Activated naive CD8-positive, alpha-beta T cell treated with anti-CD3 and anti-CD28 coated beads for 36 hours (primary cell): ENCODE measurements at regions not wholly inside any gene's neighbourhood (a gene's known extent, or its start where the extent isn't known, plus 50 kb on each side); places are given as distances from the start of the nearest gene placed in this dataset.

ENCODE experiments used
- DNase-seq: peaks from one replicate; pipeline ENCODE4 v3.0.0; 2021
- H3K27ac Mint-ChIP-seq: one replicate; pipeline ENCODE4 v1.8.0; 2022; ENCODE audit warnings: mild to moderate bottlenecking, moderate library complexity, mixed read lengths
- H3K27me3 Mint-ChIP-seq: one replicate; pipeline ENCODE4 v1.8.0; 2022; ENCODE audit warnings: mild to moderate bottlenecking, mixed read lengths
- H3K36me3 Mint-ChIP-seq: one replicate; pipeline ENCODE4 v1.8.0; 2021; ENCODE audit warnings: mild to moderate bottlenecking, mixed read lengths
- H3K4me1 Mint-ChIP-seq: one replicate; pipeline ENCODE4 v1.8.0; 2021; ENCODE audit warnings: mixed read lengths
- H3K4me3 Mint-ChIP-seq: one replicate; pipeline ENCODE4 v1.8.0; 2022; ENCODE audit warnings: mild to moderate bottlenecking, moderate library complexity, mixed read lengths
- H3K9me3 Mint-ChIP-seq: one replicate; pipeline ENCODE4 v1.8.0; 2022; ENCODE audit warnings: mixed read lengths

DNA sequence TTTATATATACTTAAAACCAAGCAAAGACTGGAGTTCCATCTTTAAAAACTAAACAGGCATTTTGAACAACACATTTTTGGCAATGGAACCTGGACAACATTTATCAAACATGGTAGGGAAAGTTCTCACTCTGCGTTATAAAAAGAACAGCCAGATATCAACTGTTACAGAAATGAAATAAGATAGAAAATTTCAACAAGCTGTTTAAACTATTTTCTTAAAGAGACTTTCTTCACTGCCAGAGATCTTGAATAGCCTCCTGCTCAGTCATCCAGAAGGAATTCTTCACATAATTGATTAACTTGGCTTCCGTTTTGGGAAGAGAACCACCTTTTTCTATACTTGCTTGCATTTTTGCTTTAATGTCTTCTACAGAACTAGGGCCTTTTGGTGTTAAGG, 166.0 kb upstream of the PIK3C3 start:
- H3K9me3 Mint-ChIP-seq, result no peaks in the 10 kb centered on the region
- no peak overlapping the region for H3K27ac Mint-ChIP-seq
- H3K27me3 Mint-ChIP-seq, result peaks cover 2% of the 10 kb centered on the region
- no peak for DNase-seq
- no peaks in the 10 kb centered on the region for H3K4me1 Mint-ChIP-seq
- H3K36me3 Mint-ChIP-seq, result no peaks in the 10 kb centered on the region
- no peak overlapping the region for H3K4me3 Mint-ChIP-seq

DNA sequence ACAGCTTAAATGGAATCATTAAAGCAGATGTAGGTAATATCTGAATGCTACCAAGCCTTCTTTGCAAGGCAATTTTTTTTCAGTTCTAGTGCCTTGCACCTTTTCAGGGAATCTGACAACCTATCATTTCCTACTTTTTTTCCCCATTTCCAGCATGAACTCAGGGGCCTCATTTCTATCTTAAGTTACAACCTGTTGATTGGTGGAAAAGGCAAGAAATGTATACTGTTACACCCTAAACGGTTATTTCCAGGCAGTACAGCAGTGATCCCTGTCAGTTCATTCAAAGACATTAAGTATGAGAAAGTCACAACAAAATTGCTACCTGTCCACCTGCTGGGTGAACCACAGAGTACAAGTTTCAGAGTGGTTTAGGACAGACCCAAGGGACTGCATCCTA, 171.2 kb upstream of the PIK3C3 start:
- peaks cover 2% of the 10 kb centered on the region for H3K27me3 Mint-ChIP-seq
- H3K4me1 Mint-ChIP-seq, result no peaks in the 10 kb centered on the region
- H3K27ac Mint-ChIP-seq, result no peak overlapping the region
- H3K4me3 Mint-ChIP-seq, result no peak overlapping the region
- no peak for DNase-seq
- no peaks in the 10 kb centered on the region for H3K9me3 Mint-ChIP-seq
- no peaks in the 10 kb centered on the region for H3K36me3 Mint-ChIP-seq

DNA sequence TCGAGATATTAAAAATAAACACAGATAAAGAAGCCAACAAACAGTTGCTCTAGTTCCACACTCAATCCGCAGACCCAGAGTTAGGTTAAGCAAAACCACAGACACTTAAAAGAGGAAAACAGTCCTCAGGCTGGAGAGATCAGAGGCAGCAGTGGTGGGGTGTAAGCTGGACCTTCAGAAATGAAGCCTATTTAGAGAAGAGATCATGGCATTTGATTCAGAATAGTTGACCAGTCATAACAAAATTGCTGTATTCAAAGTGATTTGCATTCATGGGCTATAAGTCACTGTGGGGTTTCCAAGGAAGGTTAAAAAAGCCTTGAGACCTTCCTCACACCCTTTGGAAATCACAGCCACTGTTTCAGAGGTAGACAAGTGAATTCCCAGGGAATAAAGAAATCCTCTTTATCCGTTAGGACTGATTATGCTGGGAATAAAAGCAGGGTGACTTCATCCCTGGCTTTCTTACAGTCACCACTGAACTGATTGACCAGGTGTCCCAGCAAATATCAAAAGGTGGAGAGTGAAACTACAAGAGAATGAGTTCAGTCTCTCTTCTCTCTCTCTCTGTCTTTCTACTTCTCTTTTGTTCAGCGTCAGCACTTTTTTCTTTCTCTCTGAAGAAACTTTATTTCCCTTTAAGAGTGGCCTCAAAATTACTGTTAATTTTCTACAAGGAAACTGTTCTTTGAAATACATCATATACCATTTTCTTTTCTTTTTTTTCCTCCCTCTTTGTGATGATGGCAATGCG, 171.8 kb upstream of the PIK3C3 start:
- peaks cover 2% of the 10 kb centered on the region for H3K27me3 Mint-ChIP-seq
- H3K9me3 Mint-ChIP-seq, result no peaks in the 10 kb centered on the region
- no peaks in the 10 kb centered on the region for H3K4me1 Mint-ChIP-seq
- H3K36me3 Mint-ChIP-seq, result no peaks in the 10 kb centered on the region
- no peak overlapping the region for H3K4me3 Mint-ChIP-seq
- DNase-seq, result no peak
- no peak overlapping the region for H3K27ac Mint-ChIP-seq

DNA sequence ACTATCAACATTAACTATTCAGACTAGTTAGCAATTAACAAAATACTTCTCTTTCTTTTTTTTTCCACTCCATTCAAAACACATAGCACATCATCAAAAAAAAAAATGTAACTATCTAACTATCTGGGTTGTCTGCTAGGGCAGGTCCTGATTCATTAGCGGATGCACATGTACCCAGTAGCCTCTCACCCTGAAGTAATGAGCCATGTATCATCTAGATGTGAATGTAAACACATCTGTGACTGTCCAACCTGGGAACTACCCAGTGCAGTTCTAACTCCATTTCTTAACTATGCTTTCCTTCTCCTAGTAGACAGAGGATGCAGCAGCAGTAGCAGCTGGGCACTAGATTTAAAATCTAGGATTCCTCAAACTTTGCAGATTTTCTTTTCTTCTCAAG, 183.1 kb upstream of the PIK3C3 start:
- Mint-ChIP-seq H3K27me3 (no peaks in the 10 kb centered on the region), H3K4me1 (no peaks in the 10 kb centered on the region), H3K27ac (no peak overlapping the region), H3K9me3 (peaks cover 2% of the 10 kb centered on the region), H3K36me3 (no peaks in the 10 kb centered on the region), H3K4me3 (no peak overlapping the region)
- DNase-seq, result no peak

DNA sequence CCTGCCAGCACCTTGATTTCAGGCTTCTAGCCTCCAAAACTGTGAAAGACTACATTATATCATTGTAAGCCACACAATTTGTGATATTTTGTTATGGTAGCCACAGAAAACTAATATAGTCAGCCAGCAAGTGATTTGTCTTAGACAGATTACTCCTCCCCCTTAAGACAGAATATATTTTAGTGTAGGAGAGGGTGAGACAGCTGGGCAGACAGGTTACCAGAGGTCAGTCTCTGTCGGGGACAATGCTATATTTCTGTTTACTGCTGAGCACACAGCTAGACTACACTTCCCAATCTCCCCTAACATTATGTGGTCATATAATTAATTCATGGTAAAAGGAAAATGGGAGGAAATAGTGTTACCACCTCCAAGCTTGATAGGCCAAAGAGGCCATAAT, 185.8 kb upstream of the PIK3C3 start:
- DNase-seq, result no peak
- Mint-ChIP-seq H3K36me3 (no peaks in the 10 kb centered on the region), H3K4me3 (no peak overlapping the region), H3K9me3 (no peaks in the 10 kb centered on the region), H3K4me1 (no peaks in the 10 kb centered on the region), H3K27me3 (peaks cover 1% of the 10 kb centered on the region), H3K27ac (no peak overlapping the region)

DNA sequence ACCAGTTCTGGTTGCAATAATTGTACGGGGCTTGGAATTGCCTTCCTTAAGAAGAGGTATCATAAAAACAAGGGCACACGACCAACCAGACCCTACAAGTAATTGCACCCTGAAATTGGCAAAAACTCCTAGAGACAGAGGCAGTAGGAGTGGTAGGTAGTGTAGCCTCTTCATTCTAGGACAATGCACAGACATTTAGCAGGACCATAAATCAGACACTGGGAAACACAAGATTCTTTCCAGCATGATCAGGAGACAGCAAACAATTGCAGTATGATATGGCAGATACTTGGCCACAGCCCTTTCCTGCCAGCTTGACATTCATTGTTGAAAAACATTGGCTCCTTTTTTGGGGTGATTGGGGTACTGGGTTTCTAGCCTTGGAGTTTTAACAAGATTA, 186.6 kb upstream of the PIK3C3 start:
- no peak overlapping the region for H3K4me3 Mint-ChIP-seq
- no peaks in the 10 kb centered on the region for H3K4me1 Mint-ChIP-seq
- no peaks in the 10 kb centered on the region for H3K9me3 Mint-ChIP-seq
- H3K36me3 Mint-ChIP-seq, result no peaks in the 10 kb centered on the region
- H3K27me3 Mint-ChIP-seq, result peaks cover 3% of the 10 kb centered on the region
- DNase-seq, result no peak
- no peak overlapping the region for H3K27ac Mint-ChIP-seq

DNA sequence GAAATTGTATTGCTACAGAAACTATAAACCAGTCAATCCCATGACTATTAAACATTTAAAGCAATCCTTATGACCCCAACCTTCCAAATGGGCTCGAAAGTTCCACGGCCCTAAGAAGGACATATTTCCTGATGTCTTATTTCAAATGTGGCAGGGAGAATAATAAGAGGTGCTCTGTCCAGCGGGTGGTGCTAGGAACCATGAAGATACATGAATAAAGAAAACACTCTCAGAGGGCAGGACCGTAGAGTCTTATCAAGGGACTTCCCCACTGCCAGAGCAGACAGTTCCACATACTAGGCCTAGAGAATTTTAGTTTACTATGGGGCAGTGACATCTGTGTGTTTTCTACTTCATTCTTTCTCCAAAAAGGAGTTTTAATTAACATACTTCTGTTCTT, 187.1 kb upstream of the PIK3C3 start:
- no peak for DNase-seq
- H3K4me3 Mint-ChIP-seq, result no peak overlapping the region
- no peak overlapping the region for H3K27ac Mint-ChIP-seq
- peaks cover 3% of the 10 kb centered on the region for H3K27me3 Mint-ChIP-seq
- no peaks in the 10 kb centered on the region for H3K9me3 Mint-ChIP-seq
- H3K4me1 Mint-ChIP-seq, result no peaks in the 10 kb centered on the region
- no peaks in the 10 kb centered on the region for H3K36me3 Mint-ChIP-seq

DNA sequence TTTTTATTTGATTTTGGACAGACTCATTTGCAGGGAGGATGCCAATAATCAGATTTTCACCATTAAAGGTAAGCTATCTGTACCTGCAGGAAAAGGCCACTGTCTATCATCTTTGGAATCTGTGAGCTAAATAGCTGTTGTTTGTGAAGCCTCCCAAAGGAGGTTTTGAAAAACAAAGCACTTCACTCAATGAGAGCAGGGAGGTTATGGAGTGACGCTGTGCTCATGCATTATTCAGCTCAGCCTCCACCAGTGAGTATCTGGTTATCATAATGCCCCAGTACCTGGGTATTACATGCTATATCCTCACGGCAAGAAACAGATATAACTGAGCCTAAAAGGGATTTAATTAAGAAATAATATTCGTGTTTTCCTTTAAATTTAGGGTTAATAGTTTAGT, 189.6 kb upstream of the PIK3C3 start:
- H3K4me1 Mint-ChIP-seq, result no peaks in the 10 kb centered on the region

DNA sequence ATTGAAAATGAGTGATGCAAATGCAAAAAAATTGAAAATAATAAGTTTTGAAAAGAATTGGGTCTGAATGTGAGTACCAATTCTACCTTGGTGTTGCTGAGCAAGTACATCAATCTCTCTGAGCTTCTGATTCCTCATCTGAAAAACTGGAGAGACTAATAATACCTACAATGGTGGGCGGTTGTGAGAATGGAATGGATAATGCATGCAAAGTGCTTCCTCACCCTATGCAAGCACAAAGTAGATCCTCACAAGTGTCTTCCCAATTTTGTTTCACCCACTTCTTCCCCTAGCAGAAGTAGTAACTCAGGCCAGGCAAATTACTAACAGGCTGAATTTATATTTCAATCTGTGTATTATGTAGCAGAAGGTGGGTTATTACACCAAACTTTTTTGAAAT, 191.7 kb upstream of the PIK3C3 start:
- Mint-ChIP-seq H3K36me3 (no peaks in the 10 kb centered on the region), H3K4me1 (no peaks in the 10 kb centered on the region), H3K4me3 (no peak overlapping the region), H3K27me3 (peaks cover 3% of the 10 kb centered on the region), H3K9me3 (no peaks in the 10 kb centered on the region), H3K27ac (no peak overlapping the region)
- no peak for DNase-seq

More for the DNA sequence above, 189.6 kb upstream of the PIK3C3 start:
- H3K4me3 Mint-ChIP-seq, result no peak overlapping the region
- H3K9me3 Mint-ChIP-seq, result no peaks in the 10 kb centered on the region
- no peaks in the 10 kb centered on the region for H3K36me3 Mint-ChIP-seq
- DNase-seq, result no peak
- H3K27ac Mint-ChIP-seq, result no peak overlapping the region
- H3K27me3 Mint-ChIP-seq, result peaks cover 3% of the 10 kb centered on the region

DNA sequence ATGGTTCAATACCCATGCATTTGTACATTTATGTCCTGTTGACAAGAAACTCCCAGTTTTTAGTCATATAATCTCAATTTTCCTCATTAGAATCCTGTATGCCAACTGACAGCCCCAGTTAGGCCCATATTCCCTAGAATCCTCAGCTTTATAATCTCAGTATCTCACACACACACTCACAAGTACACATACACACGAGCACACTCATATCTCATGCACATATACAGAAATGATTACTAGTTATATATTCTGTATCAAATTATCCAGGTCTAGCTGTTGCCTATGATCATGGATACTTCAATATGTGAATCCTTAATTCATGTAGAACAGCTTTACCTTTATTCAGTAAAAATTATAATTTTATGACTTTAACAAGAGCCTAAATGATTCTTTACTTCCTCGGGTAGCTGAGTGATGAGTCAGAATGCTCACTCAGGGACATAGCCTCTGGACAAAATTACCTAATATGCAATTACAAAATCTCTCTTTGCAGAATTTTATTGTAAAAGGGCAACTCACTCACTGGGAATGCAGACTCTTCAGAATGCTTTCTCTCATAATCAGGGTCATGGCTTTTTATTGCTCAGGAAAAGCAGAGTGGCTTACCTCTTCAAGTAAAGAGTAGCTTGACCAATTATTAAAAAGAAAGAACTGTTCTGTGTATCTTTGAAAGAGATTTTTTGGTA, 193.6 kb upstream of the PIK3C3 start:
- no peaks in the 10 kb centered on the region for H3K9me3 Mint-ChIP-seq
- no peak overlapping the region for H3K4me3 Mint-ChIP-seq
- H3K27me3 Mint-ChIP-seq, result peaks cover 3% of the 10 kb centered on the region
- no peaks in the 10 kb centered on the region for H3K4me1 Mint-ChIP-seq
- no peak overlapping the region for H3K27ac Mint-ChIP-seq
- H3K36me3 Mint-ChIP-seq, result no peaks in the 10 kb centered on the region
- DNase-seq, result no peak

DNA sequence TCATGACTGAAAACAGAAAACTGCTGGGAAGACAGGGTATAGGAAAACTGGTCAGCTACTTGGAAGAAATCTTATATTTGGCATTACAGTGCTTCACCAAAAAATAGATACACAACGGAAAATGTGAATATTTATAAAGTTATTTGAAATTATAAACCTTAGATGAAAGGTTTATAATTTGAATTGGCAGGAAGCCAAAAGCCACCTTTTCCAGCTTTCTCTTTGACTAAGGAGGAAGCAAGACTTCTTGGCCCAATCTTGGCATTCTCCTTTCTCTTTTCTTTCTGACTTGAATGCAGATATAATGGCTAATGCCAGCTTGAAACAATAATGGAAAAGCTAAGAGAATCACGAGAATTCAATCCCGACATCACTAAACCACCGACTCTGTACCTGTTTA, 196.5 kb upstream of the PIK3C3 start:
- H3K9me3 Mint-ChIP-seq, result no peaks in the 10 kb centered on the region
- H3K4me3 Mint-ChIP-seq, result no peak overlapping the region
- H3K4me1 Mint-ChIP-seq, result no peaks in the 10 kb centered on the region
- DNase-seq, result no peak
- H3K27ac Mint-ChIP-seq, result no peak overlapping the region
- H3K36me3 Mint-ChIP-seq, result no peaks in the 10 kb centered on the region
- no peaks in the 10 kb centered on the region for H3K27me3 Mint-ChIP-seq

DNA sequence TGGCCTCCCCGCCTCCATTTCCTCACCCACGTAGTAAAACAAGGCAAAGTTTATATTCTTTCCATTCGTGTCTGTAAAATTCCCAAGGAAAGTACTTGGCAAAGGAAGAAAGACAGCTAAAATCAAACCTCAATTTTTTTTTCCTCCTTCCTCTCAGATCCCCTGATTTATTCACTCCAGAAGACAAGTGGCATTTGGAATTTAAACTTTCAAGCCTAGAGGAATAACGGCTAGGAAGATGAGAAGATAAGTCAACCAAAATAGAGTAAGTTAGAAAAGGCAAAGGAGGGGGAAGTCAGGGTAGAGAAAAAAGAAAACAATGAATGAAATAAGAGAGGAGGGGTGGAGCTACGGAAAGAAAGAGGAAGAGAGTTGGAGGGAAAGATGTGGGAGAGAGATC, 198.9 kb upstream of the PIK3C3 start:
- Mint-ChIP-seq H3K9me3 (no peaks in the 10 kb centered on the region), H3K4me1 (no peaks in the 10 kb centered on the region), H3K27me3 (no peaks in the 10 kb centered on the region), H3K4me3 (no peak overlapping the region), H3K36me3 (no peaks in the 10 kb centered on the region), H3K27ac (no peak overlapping the region)
- DNase-seq, result no peak

DNA sequence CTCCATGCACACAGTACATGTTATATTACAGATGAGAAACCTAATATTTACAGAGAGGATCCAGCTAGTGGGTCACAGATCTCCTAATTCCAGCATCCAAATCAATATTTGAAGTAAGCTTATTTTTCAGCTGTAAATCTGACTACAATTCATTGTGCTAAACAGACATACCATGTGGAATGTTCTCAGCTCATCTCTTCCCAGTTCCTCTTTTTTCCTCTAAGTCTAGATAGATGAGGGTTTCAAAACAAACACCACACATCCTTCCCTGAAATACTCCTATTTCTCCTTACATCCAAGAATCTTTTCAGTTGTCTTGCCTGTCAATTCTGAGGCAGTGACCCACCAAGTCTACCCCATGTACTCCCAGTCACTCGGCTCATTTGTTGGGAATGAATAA, 200.7 kb upstream of the PIK3C3 start:
- Mint-ChIP-seq H3K9me3 (no peaks in the 10 kb centered on the region), H3K27me3 (no peaks in the 10 kb centered on the region), H3K4me3 (no peak overlapping the region), H3K4me1 (no peaks in the 10 kb centered on the region), H3K36me3 (no peaks in the 10 kb centered on the region), H3K27ac (no peak overlapping the region)
- DNase-seq, result no peak

DNA sequence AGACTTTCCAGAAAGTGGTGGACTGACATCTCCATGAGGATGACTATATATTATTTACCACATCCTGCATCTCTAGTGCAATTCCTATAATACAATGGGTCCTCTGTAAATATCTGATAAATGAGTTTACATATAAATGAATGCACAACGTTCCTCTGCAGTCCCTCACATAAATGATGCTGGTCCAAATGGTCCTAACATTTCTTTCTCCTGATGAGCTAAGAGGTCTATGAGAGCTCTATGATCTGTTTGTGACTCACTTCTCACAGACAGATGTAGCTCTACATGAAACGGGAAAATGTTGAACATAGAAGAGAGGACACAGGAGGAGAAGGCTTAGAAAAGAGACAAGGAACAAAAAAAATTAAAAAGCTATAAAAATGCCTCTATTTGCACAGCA, 201.2 kb upstream of the PIK3C3 start:
- H3K27ac Mint-ChIP-seq, result no peak overlapping the region

DNA sequence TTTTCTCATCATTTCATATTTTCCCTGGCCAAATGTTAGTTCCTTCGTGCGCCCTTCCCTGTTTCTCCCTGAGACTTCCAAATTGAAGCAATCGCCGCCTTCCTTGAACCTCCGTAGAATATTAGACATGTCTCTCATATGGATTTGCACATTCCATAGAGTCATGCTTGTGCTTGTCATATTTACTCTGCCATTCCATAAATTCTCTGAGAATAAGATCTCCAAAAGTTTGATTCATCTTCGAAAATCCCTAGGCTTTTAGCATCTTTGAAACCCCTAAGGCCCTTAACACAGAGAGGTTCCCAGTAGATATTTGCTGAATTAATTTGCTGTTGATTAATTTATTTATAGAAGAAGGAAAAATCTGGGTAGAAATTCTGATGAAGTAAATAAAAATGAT, 202.2 kb upstream of the PIK3C3 start:
- Mint-ChIP-seq H3K9me3 (no peaks in the 10 kb centered on the region), H3K27me3 (no peaks in the 10 kb centered on the region), H3K4me1 (no peaks in the 10 kb centered on the region), H3K27ac (no peak overlapping the region), H3K36me3 (no peaks in the 10 kb centered on the region), H3K4me3 (no peak overlapping the region)
- DNase-seq, result no peak

More for the DNA sequence above, 201.2 kb upstream of the PIK3C3 start:
- no peak for DNase-seq
- no peaks in the 10 kb centered on the region for H3K4me1 Mint-ChIP-seq
- no peaks in the 10 kb centered on the region for H3K36me3 Mint-ChIP-seq
- H3K27me3 Mint-ChIP-seq, result no peaks in the 10 kb centered on the region
- no peaks in the 10 kb centered on the region for H3K9me3 Mint-ChIP-seq
- no peak overlapping the region for H3K4me3 Mint-ChIP-seq

DNA sequence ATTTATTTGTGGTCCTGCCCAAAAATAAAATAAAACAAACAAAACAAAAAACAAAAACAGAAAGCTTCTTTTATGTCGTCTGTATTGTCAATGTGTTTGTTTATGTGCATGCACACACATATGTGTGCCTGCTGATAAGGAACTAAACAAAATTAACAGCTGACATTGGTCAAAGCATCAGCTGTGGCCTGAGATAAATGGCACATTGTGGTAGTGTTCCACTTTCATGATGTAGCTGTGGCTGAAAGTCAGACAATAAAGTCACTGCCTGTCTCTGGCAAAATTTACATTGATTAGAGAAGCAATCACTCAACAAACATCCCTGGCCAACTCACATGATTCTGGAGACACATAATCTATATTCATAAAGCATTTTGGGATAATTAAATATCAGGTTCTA, 203.4 kb upstream of the PIK3C3 start:
- Mint-ChIP-seq H3K9me3 (no peaks in the 10 kb centered on the region), H3K4me1 (no peaks in the 10 kb centered on the region), H3K36me3 (no peaks in the 10 kb centered on the region), H3K27ac (no peak overlapping the region), H3K4me3 (no peak overlapping the region), H3K27me3 (no peaks in the 10 kb centered on the region)
- no peak for DNase-seq
